Suprapubic skin (tissue), 4 donors: ENCODE measurements at regions not wholly inside any gene's neighbourhood (a gene's known extent, or its start where the extent isn't known, plus 50 kb on each side); places are given as distances from the start of the nearest gene placed in this dataset.

ENCODE experiments used
- CTCF ChIP-seq, 2 donors: fragments of 200-600 bp in 1 of 2; fragments of 450-650 bp in 1 of 2; sonication (generic) in 1 of 2; IDR thresholded peaks; one replicate each; pipeline ENCODE4 v1.5.1; 2016 to 2019; ENCODE audit warnings: antibody characterized with exemption in 2 of 2, mild to moderate bottlenecking in 1 of 2, moderate library complexity in 1 of 2
- EP300 ChIP-seq: sonication (generic); formaldehyde crosslinking; IDR thresholded peaks from one replicate; pipeline ENCODE4 v1.6.1; 2017; ENCODE audit warnings: antibody characterized with exemption
- POLR2A ChIP-seq, 2 donors: fragments of 450-650 bp; IDR thresholded peaks; one replicate each; pipeline ENCODE4 v1.6.1; 2017; ENCODE audit warnings: antibody characterized with exemption in 2 of 2, mild to moderate bottlenecking in 2 of 2, moderate library complexity in 2 of 2
- POLR2AphosphoS5 ChIP-seq, 3 donors: sonication (generic); formaldehyde crosslinking; IDR thresholded peaks; one replicate each; pipeline ENCODE4 v1.6.1; 2017; ENCODE audit warnings: antibody characterized with exemption in 3 of 3

- TF ChIP-seq CTCF (IDR thresholded peaks at IDR 0.05) (no peak), EP300 (no peak), POLR2A (IDR thresholded peaks at IDR 0.05) (no peak), POLR2AphosphoS5 (IDR thresholded peaks at IDR 0.05) (no peak)
These were observed 92.6 kb upstream of the LGALSL start for GRCh38 chr2:64361151-64361938.
